ENCODE measurements at regions not wholly inside any gene's neighbourhood (a gene's known extent, or its start where the extent isn't known, plus 50 kb on each side); places are given as distances from the start of the nearest gene placed in this dataset.

GRCh38 chr11:105449100-105449734 lies 160.7 kb upstream of the GRIA4 start:
- peaks cover 0 to 10% (median 3%) of the 10 kb centered on the region in 5 donors for H3K9me3 Mint-ChIP-seq
- ChIA-PET POLR2A (no interaction called here), CTCF (no interaction called here)
- Histone ChIP-seq H3K36me3 (ENCODE audit: insufficient read depth, low read length) (no peaks in the 10 kb centered on the region), H3K9me3 (ENCODE audit: low read length) (no peaks in the 10 kb centered on the region), H3K27me3 (ENCODE audit: insufficient read depth, low read length, poor library complexity, severe bottlenecking) (no peaks in the 10 kb centered on the region), H3K27ac (ENCODE audit: low read depth, low read length) (no peak overlapping the region), H3K4me3 (ENCODE audit: low read length) (no peak overlapping the region), H3K4me1 (ENCODE audit: insufficient read depth, low read length) (no peaks in the 10 kb centered on the region)
- no peaks in the 10 kb centered on the region for H3K4me1 Mint-ChIP-seq
- no peak overlapping the region for H3K27ac Mint-ChIP-seq
- no peak overlapping the region for H3K4me3 Mint-ChIP-seq
- H3K27me3 Mint-ChIP-seq = no peaks in the 10 kb centered on the region
- DNase-seq = no peak
- H3K36me3 Mint-ChIP-seq = no peaks in the 10 kb centered on the region

DNA sequence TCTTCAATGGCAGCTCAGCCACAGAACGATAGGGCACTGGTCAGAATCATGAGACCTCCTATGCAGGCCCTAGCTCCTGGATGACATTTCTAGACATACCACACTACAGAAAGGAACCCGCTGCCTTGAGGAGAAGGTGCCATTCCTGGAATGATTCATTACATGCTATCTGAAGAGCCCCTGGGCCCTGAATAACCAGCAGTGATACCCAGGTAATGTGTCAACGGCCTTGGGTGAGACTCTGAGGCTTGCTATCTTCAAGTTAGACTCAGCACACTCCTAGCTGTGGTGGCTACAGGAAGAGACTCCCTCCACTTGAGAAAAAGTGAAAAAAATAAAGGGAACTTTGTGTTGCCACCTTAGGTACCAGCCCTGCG lies 161.2 kb upstream of the GRIA4 start:
- no peak for DNase-seq
- Mint-ChIP-seq H3K9me3 (peaks cover 2 to 11% (median 5%) of the 10 kb centered on the region in 5 donors), H3K27ac (no peak overlapping the region), H3K36me3 (no peaks in the 10 kb centered on the region), H3K4me3 (no peak overlapping the region), H3K27me3 (no peaks in the 10 kb centered on the region), H3K4me1 (no peaks in the 10 kb centered on the region)
- Histone ChIP-seq H3K9me3 (ENCODE audit: low read length) (no peaks in the 10 kb centered on the region), H3K4me1 (ENCODE audit: insufficient read depth, low read length) (no peaks in the 10 kb centered on the region), H3K27ac (ENCODE audit: low read depth, low read length) (no peak overlapping the region), H3K36me3 (ENCODE audit: insufficient read depth, low read length) (no peaks in the 10 kb centered on the region), H3K27me3 (ENCODE audit: insufficient read depth, low read length, poor library complexity, severe bottlenecking) (no peaks in the 10 kb centered on the region), H3K4me3 (ENCODE audit: low read length) (no peak overlapping the region)
- POLR2A ChIA-PET = no interaction called here
- CTCF ChIA-PET = no interaction called here

DNA sequence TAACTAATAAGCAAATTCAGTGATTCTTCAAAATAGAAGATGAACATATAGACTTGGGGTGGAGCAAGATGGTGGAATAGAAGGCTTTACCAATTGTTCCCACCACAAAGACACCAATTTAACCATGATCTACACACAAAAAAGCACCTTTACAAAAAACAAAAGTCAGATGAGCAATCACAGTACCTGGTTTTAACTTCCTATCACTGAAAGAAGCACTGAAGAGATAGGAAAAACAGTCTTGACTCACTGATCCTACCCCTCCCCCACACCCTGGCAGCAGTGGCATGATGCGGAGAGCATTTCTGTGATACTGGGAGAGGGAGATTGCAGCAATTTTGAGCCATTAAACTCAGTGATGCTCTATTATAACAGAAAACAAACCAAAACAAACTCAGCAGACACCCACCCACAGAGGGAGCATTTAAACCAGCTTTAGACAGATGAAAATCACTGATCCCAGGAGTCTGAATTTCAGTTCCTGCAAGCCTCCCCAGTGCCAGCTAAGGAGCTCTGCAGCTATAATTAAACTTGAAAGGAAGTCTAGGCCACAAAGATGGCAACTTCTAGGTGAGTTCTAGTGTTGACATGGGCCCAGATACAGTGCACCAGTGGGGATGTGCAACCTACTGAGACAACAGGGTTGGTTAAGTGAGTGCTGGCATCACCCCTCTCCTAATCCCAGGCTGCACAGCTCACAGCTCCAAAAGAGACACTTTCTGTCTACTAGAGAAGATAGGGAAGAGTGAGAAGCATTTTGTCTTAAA lies 161.8 kb upstream of the GRIA4 start:
- CTCF ChIA-PET = no interaction called here
- no peak for DNase-seq

GRCh38 chr11:105443623-105444022 lies 166.2 kb upstream of the GRIA4 start:
- POLR2A ChIA-PET = no interaction called here
- peaks cover 0 to 6% of the 10 kb centered on the region in 2 donors for H3K27me3 Mint-ChIP-seq
- no peak overlapping the region for H3K27ac Mint-ChIP-seq

More for the DNA sequence above, 161.8 kb upstream of the GRIA4 start:
- no peaks in the 10 kb centered on the region for H3K27me3 Mint-ChIP-seq
- peaks cover 2 to 12% (median 7%) of the 10 kb centered on the region in 5 donors for H3K9me3 Mint-ChIP-seq
- H3K36me3 Mint-ChIP-seq = no peaks in the 10 kb centered on the region
- Histone ChIP-seq H3K27ac (ENCODE audit: low read depth, low read length) (no peak overlapping the region), H3K27me3 (ENCODE audit: insufficient read depth, low read length, poor library complexity, severe bottlenecking) (no peaks in the 10 kb centered on the region), H3K9me3 (ENCODE audit: low read length) (no peaks in the 10 kb centered on the region), H3K4me3 (ENCODE audit: low read length) (no peak overlapping the region), H3K4me1 (ENCODE audit: insufficient read depth, low read length) (no peaks in the 10 kb centered on the region), H3K36me3 (ENCODE audit: insufficient read depth, low read length) (no peaks in the 10 kb centered on the region)
- no peak overlapping the region for H3K27ac Mint-ChIP-seq
- H3K4me1 Mint-ChIP-seq = no peaks in the 10 kb centered on the region
- POLR2A ChIA-PET = no interaction called here
- no peak overlapping the region for H3K4me3 Mint-ChIP-seq

DNA sequence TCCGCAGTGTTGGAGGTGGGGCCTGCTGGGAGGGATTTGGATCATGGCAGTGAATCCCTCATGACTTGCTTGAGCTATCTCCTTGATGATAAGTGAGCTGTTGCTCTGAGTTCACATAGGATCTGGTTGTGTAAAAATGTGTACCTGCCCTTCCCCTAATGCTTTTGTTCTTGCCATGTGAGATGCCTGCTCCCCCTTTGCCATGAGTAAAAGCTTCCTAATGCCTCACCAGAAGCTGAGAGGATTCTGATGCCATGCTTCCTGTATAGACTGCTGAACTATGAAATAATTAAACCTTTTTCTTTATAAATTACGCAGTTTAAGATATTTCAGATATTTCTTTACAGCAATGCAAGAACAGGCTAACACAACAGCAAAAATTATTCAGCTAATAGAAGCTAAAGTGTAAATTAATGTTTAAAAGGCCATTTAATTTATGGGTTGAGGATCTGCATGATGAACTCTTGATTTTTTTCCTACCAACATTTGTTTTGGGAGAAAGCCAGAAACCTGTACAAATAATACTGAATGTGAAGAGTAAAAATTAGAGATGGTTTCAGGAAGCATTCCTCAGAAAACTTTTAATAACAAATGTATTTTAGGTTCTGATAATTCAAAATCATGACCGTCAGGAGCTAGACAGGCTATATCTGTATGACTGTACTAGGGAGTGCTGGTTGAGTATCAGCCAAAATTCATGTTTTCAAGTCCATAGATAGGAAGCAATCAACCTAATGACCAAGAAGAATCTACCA lies 177.5 kb upstream of the GRIA4 start:
- ChIA-PET POLR2A (no interaction called here), CTCF (no interaction called here)
- no peaks in the 10 kb centered on the region for H3K36me3 Mint-ChIP-seq
- H3K4me1 Mint-ChIP-seq = no peaks in the 10 kb centered on the region
- no peak overlapping the region for H3K27ac ChIP-seq (ENCODE audit: low read depth, low read length)
- H3K4me3 Mint-ChIP-seq = no peak overlapping the region
- no peaks in the 10 kb centered on the region for H3K27me3 Mint-ChIP-seq
- H3K36me3 ChIP-seq (ENCODE audit: insufficient read depth, low read length) = no peaks in the 10 kb centered on the region
- no peaks in the 10 kb centered on the region for H3K27me3 ChIP-seq (ENCODE audit: insufficient read depth, low read length, poor library complexity, severe bottlenecking)
- H3K9me3 ChIP-seq (ENCODE audit: low read length) = no peaks in the 10 kb centered on the region
- no peak overlapping the region for H3K4me3 ChIP-seq (ENCODE audit: low read length)
- DNase-seq = no peak
- H3K4me1 ChIP-seq (ENCODE audit: insufficient read depth, low read length) = no peaks in the 10 kb centered on the region
- H3K9me3 Mint-ChIP-seq = no peaks in the 10 kb centered on the region
- no peak overlapping the region for H3K27ac Mint-ChIP-seq

More at GRCh38 chr11:105443623-105444022, 166.2 kb upstream of the GRIA4 start:
- H3K36me3 Mint-ChIP-seq = no peaks in the 10 kb centered on the region
- no peak for DNase-seq
- Histone ChIP-seq H3K4me3 (ENCODE audit: low read length) (no peak overlapping the region), H3K36me3 (ENCODE audit: insufficient read depth, low read length) (no peaks in the 10 kb centered on the region), H3K27ac (ENCODE audit: low read depth, low read length) (no peak overlapping the region), H3K27me3 (ENCODE audit: insufficient read depth, low read length, poor library complexity, severe bottlenecking) (no peaks in the 10 kb centered on the region), H3K9me3 (ENCODE audit: low read length) (no peaks in the 10 kb centered on the region), H3K4me1 (ENCODE audit: insufficient read depth, low read length) (no peaks in the 10 kb centered on the region)
- no peak overlapping the region for H3K4me3 Mint-ChIP-seq
- H3K4me1 Mint-ChIP-seq = no peaks in the 10 kb centered on the region
- CTCF ChIA-PET = no interaction called here
- H3K9me3 Mint-ChIP-seq = peaks cover 2 to 12% (median 7%) of the 10 kb centered on the region in 5 donors

DNA sequence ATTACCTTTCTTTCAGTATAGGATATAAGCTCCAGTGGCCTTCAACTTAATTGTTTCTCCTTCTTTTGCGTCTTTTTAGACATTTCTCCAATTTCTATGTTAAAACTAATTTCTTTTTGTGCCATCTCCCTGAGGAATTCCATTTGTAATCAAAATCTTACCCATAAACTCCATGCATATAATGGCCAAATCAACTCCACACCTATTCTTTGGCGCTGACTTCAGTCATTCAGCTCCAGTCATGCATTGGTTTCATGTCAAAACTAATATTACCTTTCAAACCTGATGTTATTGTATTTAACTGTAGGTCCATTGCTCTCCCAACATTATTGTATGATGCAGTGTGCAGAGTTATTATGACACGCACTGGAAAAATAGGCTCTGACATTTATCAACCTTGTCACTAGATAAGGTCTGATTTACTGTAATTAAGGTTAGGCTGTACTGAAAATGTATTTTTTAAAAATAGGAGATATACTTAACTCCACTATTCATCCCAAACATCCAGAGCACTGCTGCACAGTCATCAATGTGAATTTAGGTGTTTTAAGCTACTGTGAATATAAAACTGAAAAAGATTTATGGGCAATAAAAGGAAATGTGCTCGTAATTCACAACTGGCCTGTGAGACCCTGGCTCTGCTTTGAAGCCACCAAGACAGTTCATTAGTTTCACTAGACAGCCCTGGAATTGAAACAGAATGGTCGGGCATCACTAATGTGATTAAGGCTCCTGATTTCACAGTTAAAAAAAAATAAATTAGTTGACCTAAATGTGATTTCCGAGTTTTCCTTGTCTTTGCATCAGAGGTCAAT lies 180.6 kb upstream of the GRIA4 start:
- no peaks in the 10 kb centered on the region for H3K36me3 ChIP-seq (ENCODE audit: insufficient read depth, low read length)

DNA sequence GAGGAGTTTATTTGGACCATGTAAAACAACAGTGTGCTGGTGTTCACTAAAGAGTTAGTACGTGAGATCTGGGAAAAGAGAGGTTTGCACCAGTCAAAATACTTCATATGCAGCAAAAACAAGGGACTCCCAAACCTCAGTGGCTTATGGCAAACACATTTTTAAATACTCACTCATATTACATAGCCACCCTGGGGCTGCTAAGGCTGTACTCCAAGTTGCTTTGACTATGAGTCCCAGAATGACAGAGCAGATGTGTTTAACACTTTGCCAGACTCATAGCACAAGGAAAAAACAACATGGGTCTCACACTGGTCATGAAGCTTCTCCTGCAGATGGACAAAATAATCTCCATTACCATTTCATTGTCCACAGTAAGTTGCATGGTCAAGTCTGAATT lies 202.8 kb upstream of the GRIA4 start:
- POLR2A ChIA-PET = no interaction called here

More for the DNA sequence above, 180.6 kb upstream of the GRIA4 start:
- Histone ChIP-seq H3K27ac (ENCODE audit: low read depth, low read length) (no peak overlapping the region), H3K4me1 (ENCODE audit: insufficient read depth, low read length) (no peaks in the 10 kb centered on the region), H3K27me3 (ENCODE audit: insufficient read depth, low read length, poor library complexity, severe bottlenecking) (no peaks in the 10 kb centered on the region), H3K9me3 (ENCODE audit: low read length) (no peaks in the 10 kb centered on the region), H3K4me3 (ENCODE audit: low read length) (no peak overlapping the region)
- DNase-seq = no peak
- POLR2A ChIA-PET = no interaction called here
- CTCF ChIA-PET = no interaction called here
- Mint-ChIP-seq H3K27me3 (no peaks in the 10 kb centered on the region), H3K36me3 (no peaks in the 10 kb centered on the region), H3K4me3 (no peak overlapping the region), H3K9me3 (peaks cover 0 to 2% (median 0%) of the 10 kb centered on the region in 5 donors), H3K27ac (no peak overlapping the region), H3K4me1 (no peaks in the 10 kb centered on the region)

More for the DNA sequence above, 202.8 kb upstream of the GRIA4 start:
- Mint-ChIP-seq H3K27me3 (peaks cover 0 to 6% of the 10 kb centered on the region in 2 donors), H3K9me3 (no peaks in the 10 kb centered on the region), H3K27ac (no peak overlapping the region), H3K4me3 (no peak overlapping the region), H3K4me1 (no peaks in the 10 kb centered on the region), H3K36me3 (no peaks in the 10 kb centered on the region)
- no peaks in the 10 kb centered on the region for H3K36me3 ChIP-seq (ENCODE audit: insufficient read depth, low read length)
- H3K9me3 ChIP-seq (ENCODE audit: low read length) = no peaks in the 10 kb centered on the region
- H3K4me3 ChIP-seq (ENCODE audit: low read length) = no peak overlapping the region
- DNase-seq = no peak
- CTCF ChIA-PET = no interaction called here
- H3K27me3 ChIP-seq (ENCODE audit: insufficient read depth, low read length, poor library complexity, severe bottlenecking) = no peaks in the 10 kb centered on the region
- no peaks in the 10 kb centered on the region for H3K4me1 ChIP-seq (ENCODE audit: insufficient read depth, low read length)
- H3K27ac ChIP-seq (ENCODE audit: low read depth, low read length) = no peak overlapping the region

All from CD8-positive, alpha-beta memory T cell (primary cell).